T-helper 17 cell (primary cell): ENCODE measurements at regions not wholly inside any gene's neighbourhood (a gene's known extent, or its start where the extent isn't known, plus 50 kb on each side); places are given as distances from the start of the nearest gene placed in this dataset.
"Not testable (repeated sequence)": the region's sequence is repeated elsewhere in the genome, so short reads cannot be mapped to it uniquely, and the experiment has no call there.

Experiments
- ATAC-seq: fragments of 150-1000 bp; cut with Tn5 transposase; 2 replicates; pipeline ENCODE4 v1.10.0; 2021; ENCODE audit warnings: mild to moderate bottlenecking, moderate library complexity
- DNase-seq, 3 donors: peaks; one replicate each; pipeline versions ENCODE4 v3.0.0 to v3.0.0-alpha.2; 2020 to 2021
- H3K9me3 ChIP-seq: one replicate; pipeline ENCODE4 v1.7.0; 2013; ENCODE audit warnings: low read length, mild to moderate bottlenecking; ENCODE audit not compliant: control insufficient read depth, poor library complexity, severe bottlenecking
- H3K27ac Mint-ChIP-seq: one replicate; pipeline ENCODE4 v1.8.0; 2022; ENCODE audit warnings: mild to moderate bottlenecking, moderate library complexity, mixed read lengths
- H3K27me3 Mint-ChIP-seq: one replicate; pipeline ENCODE4 v1.8.0; 2022; ENCODE audit warnings: mixed read lengths
- H3K36me3 Mint-ChIP-seq: one replicate; pipeline ENCODE4 v1.8.0; 2022; ENCODE audit warnings: low read depth, mixed read lengths
- H3K4me1 Mint-ChIP-seq: one replicate; pipeline ENCODE4 v1.8.0; 2022; ENCODE audit warnings: mild to moderate bottlenecking, mixed read lengths
- H3K4me3 Mint-ChIP-seq: one replicate; pipeline ENCODE4 v1.8.0; 2022; ENCODE audit warnings: mild to moderate bottlenecking, moderate library complexity, mixed read lengths

DNA sequence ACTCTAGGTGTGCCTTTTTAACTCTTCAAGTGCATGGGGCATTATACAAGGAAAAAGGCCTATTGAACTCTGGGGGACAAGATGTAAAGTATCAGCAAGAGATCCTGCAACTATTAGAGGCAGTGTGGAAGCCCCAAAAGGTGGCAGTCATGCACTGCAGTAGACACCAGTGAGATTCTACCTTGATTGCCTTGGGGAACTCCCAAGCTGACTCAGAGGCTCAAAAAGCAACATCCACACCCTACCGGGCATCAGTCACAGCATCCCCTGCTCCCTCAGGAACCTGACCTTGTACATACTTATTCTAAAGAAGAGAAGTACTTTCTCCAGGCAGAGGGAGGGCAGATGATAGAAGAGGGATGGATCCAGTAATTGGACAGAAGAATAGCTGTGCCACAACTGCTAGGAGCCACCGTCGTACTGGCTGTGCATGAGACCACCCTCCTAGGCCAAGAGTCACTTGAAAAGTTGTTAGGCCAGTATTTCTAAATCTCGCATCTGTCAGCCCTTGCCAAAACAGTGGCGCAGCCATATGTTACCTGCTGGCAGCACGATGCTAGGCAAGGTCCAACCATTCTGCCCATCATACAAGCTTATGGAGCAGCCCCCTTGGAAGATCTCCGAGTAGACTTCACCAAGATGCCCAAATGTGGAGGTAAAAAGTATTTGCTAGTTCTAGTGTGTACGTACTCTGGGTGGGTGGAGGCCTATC is 523.1 kb upstream of the FRG2C start:
- no peak overlapping the region for H3K4me3 Mint-ChIP-seq
- no peak overlapping the region for H3K27ac Mint-ChIP-seq
- no peaks in the 10 kb centered on the region for H3K4me1 Mint-ChIP-seq
- DNase-seq (no peak), ATAC-seq (no peak)
- no peaks in the 10 kb centered on the region for H3K27me3 Mint-ChIP-seq
- no peaks in the 10 kb centered on the region for H3K36me3 Mint-ChIP-seq
- no peaks in the 10 kb centered on the region for H3K9me3 ChIP-seq

DNA sequence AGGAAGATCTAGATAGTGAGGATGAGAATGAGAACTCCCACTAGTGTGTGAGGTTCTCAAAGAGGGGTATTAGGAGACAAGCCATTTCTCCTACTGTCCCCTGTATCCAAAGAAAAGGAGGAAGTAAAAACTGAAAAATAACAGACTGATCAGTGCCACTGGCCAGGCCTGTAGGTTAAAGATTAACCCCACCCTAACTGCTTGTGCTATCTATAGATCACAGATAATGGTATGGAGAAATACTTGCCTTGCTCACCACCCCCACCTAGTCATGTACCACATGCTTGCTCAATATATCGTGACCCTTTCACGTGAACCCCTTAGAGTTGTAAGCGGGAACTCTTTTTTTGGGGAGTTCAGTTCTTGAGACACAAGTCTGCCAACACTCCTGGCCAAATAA is 519.7 kb upstream of the FRG2C start:
- Mint-ChIP-seq H3K36me3 (no peaks in the 10 kb centered on the region), H3K27ac (no peak overlapping the region), H3K4me3 (no peak overlapping the region), H3K27me3 (no peaks in the 10 kb centered on the region), H3K4me1 (no peaks in the 10 kb centered on the region)
- ATAC-seq (no peak), DNase-seq (no peak)
- H3K9me3 ChIP-seq = no peaks in the 10 kb centered on the region

- Mint-ChIP-seq H3K4me1 (no peaks in the 10 kb centered on the region), H3K27ac (no peak overlapping the region), H3K27me3 (peaks cover 6% of the 10 kb centered on the region), H3K4me3 (no peak overlapping the region), H3K36me3 (no peaks in the 10 kb centered on the region)
- H3K9me3 ChIP-seq = no peaks in the 10 kb centered on the region
- no peak for ATAC-seq
- no peak for DNase-seq
Observed at GRCh38 chr3:75171630-75172230, 492.4 kb upstream of the FRG2C start.

DNA sequence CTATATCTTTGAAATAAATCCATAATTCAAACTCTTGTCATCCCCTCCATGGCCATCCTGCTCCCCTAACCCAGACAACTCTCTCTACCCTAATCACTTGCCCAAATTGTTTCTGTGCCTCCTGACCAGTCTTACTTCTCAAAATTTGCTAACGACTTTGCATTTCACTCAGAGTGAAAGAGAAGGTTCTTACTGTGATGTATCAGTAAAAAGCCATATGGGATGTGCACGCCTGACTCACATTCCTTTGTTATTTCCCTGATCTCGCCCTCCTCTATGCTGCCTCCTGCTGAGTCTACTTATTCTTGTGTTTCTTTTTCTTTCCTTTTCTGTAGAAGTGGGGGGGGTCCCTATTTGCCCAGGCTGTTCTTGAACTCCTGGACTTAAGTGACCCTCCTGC is 487.2 kb upstream of the FRG2C start:
- no peaks in the 10 kb centered on the region for H3K4me1 Mint-ChIP-seq
- H3K9me3 ChIP-seq = no peaks in the 10 kb centered on the region
- no peak for DNase-seq

DNA sequence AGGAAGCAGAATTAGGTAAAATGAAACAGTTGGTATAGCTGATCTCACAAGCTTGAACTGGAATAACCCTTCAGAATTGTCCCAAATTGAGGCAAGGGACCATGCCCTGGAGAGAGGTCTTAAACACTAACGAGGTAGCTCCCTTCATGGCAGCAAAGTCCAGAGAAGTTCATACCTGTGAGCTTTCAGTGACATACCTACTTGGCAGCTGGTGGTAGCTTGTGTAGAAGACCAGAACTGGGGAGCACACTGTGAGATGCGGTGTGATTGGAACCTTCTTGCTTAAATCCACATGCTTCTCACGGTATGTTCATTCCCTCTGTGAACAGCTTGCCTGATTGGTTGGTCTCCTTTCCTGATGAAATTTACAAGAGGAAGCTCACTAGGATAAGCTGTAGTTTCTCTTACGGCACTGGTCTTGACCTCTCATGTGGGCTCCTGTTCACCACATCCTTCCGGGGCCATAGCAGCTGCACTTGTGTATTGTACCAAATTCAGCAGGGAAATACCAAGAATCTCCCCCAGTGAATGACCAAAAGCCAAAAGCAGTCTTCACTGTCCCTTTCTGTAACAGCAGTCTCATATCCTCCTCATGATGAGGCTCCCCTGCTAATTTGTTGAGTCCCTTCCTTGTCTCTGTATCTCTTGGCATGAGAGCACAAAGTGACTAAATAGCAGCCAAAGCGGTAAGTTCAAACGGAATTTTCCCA is 483.7 kb upstream of the FRG2C start:
- no peaks in the 10 kb centered on the region for H3K9me3 ChIP-seq
- Mint-ChIP-seq H3K4me3 (no peak overlapping the region), H3K4me1 (no peaks in the 10 kb centered on the region), H3K27ac (no peak overlapping the region), H3K27me3 (peaks cover under 1% of the 10 kb centered on the region), H3K36me3 (no peaks in the 10 kb centered on the region)
- ATAC-seq = no peak
- no peak for DNase-seq

More for the DNA sequence above, 487.2 kb upstream of the FRG2C start:
- Mint-ChIP-seq H3K4me3 (no peak overlapping the region), H3K36me3 (no peaks in the 10 kb centered on the region), H3K27me3 (peaks cover 6% of the 10 kb centered on the region), H3K27ac (no peak overlapping the region)
- ATAC-seq = no peak

DNA sequence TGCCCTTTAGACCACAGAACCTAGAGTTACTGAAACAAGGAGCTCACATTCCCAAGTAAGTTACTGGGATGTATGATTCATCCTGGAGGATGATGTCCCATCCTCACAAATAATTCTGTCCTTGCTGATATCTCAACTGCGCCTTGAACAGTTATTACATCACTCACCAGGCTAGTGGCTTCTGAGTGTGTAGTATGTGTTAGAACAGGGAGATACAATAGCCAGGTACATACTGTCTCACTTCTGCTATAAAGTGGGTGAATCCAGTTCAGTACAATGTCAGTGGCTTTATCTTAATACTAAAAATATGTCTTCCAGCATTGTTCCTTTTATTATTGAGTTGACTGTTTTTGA is 483.2 kb upstream of the FRG2C start:
- ATAC-seq (no peak), DNase-seq (no peak)
- no peaks in the 10 kb centered on the region for H3K36me3 Mint-ChIP-seq
- H3K27me3 Mint-ChIP-seq = peaks cover 6% of the 10 kb centered on the region
- no peaks in the 10 kb centered on the region for H3K4me1 Mint-ChIP-seq
- no peak overlapping the region for H3K4me3 Mint-ChIP-seq
- no peak overlapping the region for H3K27ac Mint-ChIP-seq
- H3K9me3 ChIP-seq = no peaks in the 10 kb centered on the region

GRCh38 chr3:75188962-75189361 is 475.2 kb upstream of the FRG2C start:
- H3K36me3 Mint-ChIP-seq = peaks cover 2% of the 10 kb centered on the region
- peaks cover 49% of the 10 kb centered on the region for H3K27me3 Mint-ChIP-seq
- no peak overlapping the region for H3K27ac Mint-ChIP-seq
- H3K9me3 ChIP-seq = no peaks in the 10 kb centered on the region
- peak overlapping the region; percentile 70 for H3K4me3 Mint-ChIP-seq
- DNase-seq = no peak
- no peak for ATAC-seq
- no peaks in the 10 kb centered on the region for H3K4me1 Mint-ChIP-seq

DNA sequence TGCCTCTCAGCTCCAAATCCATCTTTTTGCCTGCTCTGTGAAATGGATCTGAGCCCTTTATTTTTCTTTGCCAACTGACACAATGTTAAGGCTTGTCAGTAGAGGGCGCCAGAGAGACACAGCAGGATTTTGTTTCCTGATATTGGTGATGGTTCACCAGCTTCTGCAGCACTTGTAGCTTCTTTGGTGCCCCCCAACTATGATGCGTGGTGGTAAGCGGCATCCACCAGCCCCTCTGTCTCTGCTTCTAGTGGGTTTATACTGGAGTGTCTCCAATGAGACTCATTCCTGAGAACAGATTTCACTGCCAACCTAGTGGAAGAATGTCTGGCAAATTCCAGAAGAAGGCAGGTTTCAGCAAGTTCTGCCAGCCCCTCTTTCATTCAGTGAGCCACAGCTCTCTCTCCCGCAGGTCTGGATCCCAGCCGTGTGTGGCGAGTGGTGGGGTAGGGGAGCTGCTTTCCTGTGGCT is 471.9 kb upstream of the FRG2C start:
- no peaks in the 10 kb centered on the region for H3K4me1 Mint-ChIP-seq
- H3K36me3 Mint-ChIP-seq = peaks cover 2% of the 10 kb centered on the region
- H3K9me3 ChIP-seq = no peaks in the 10 kb centered on the region
- ATAC-seq (no peak), DNase-seq (peak; percentile 9 to 26 (median 14))
- no peak overlapping the region for H3K4me3 Mint-ChIP-seq
- H3K27ac Mint-ChIP-seq = no peak overlapping the region
- peaks cover 60% of the 10 kb centered on the region for H3K27me3 Mint-ChIP-seq

DNA sequence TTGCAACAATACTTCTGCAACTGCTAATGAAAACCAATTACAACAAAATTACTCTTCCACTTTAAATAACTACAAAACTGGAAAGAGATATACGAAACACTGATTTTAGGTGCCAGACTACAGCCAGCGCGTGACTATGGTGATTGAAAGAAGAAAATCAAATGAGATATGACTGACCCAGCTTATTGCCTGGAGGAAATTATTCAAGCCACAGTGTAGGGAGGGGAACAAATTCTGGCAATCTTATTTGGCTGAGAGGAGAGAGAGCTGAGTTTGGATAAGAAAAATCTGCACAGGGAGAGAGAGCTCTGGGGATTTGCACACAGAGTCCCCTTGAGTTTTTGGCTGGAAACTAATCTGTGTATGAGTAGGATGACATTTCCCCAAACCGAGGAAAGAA is 470.3 kb upstream of the FRG2C start:
- DNase-seq = no peak
- no peak overlapping the region for H3K27ac Mint-ChIP-seq
- no peaks in the 10 kb centered on the region for H3K9me3 ChIP-seq
- H3K4me1 Mint-ChIP-seq = no peaks in the 10 kb centered on the region
- no peak overlapping the region for H3K4me3 Mint-ChIP-seq
- peaks cover 2% of the 10 kb centered on the region for H3K36me3 Mint-ChIP-seq
- ATAC-seq = no peak
- H3K27me3 Mint-ChIP-seq = peaks cover 53% of the 10 kb centered on the region

- H3K27me3 Mint-ChIP-seq = peaks cover 10% of the 10 kb centered on the region
- ATAC-seq = peak; percentile 53
- not testable (repeated sequence) for H3K4me3 Mint-ChIP-seq, H3K36me3 Mint-ChIP-seq, H3K4me1 Mint-ChIP-seq, H3K9me3 ChIP-seq, H3K27ac Mint-ChIP-seq, DNase-seq
Observed at GRCh38 chr3:75214332-75214731, 449.8 kb upstream of the FRG2C start.

GRCh38 chr3:75218577-75218976 is 445.6 kb upstream of the FRG2C start:
- no peak for DNase-seq
- Mint-ChIP-seq H3K4me1 (no peaks in the 10 kb centered on the region), H3K36me3 (no peaks in the 10 kb centered on the region), H3K27ac (no peak overlapping the region), H3K4me3 (no peak overlapping the region), H3K27me3 (peaks cover 9% of the 10 kb centered on the region)
- no peak for ATAC-seq
- no peaks in the 10 kb centered on the region for H3K9me3 ChIP-seq

DNA sequence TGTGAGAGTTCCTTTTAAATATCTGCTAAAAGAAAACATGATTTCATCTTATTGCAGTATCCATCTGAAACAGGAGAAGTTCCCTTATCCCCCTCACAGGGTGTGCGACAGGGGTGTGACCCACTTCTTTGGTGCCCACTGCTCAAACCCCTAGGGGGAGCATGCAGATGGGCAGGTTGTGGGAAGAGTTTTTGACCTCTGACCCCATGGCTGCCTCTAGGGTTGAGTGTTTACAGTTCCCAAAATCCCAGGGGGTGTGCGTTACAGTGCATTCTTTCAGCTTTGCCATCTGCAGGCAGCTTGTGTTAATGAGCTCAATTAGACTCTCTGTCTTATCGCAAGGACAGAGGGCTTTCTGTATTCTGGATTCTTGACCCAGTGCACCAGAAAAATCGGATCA is 443.2 kb upstream of the FRG2C start:
- DNase-seq (no peak), ATAC-seq (no peak)
- no peaks in the 10 kb centered on the region for H3K36me3 Mint-ChIP-seq
- H3K27me3 Mint-ChIP-seq = peaks cover 10% of the 10 kb centered on the region
- H3K4me3 Mint-ChIP-seq = no peak overlapping the region
- no peaks in the 10 kb centered on the region for H3K9me3 ChIP-seq
- no peaks in the 10 kb centered on the region for H3K4me1 Mint-ChIP-seq
- no peak overlapping the region for H3K27ac Mint-ChIP-seq

DNA sequence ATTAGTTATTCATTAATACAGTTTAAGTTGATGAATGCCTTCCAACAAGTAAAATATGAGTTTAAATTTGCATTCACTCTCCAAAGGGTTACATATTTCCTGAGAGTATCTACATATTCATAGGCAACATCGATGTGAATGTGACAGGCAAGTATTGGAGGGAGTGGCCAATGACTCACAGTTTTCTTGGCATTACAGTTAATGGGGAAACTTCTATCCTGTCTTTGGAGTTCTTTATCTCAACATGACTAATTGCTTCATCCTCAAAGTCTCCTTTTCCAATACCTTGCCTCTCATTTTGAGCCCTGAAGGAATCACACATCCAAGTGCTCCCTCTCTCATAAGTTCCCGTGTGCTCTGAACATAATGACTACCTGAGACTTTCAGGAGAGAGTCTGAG is 439.7 kb upstream of the FRG2C start:
- H3K4me1 Mint-ChIP-seq = no peaks in the 10 kb centered on the region
- no peak overlapping the region for H3K4me3 Mint-ChIP-seq
- H3K27ac Mint-ChIP-seq = no peak overlapping the region
- DNase-seq (no peak), ATAC-seq (no peak)
- H3K9me3 ChIP-seq = no peaks in the 10 kb centered on the region
- H3K36me3 Mint-ChIP-seq = no peaks in the 10 kb centered on the region
- H3K27me3 Mint-ChIP-seq = peaks cover 14% of the 10 kb centered on the region

- Mint-ChIP-seq H3K27me3 (peaks cover 16% of the 10 kb centered on the region), H3K4me3 (no peak overlapping the region), H3K4me1 (no peaks in the 10 kb centered on the region)
Observed at GRCh38 chr3:75232216-75232615, 431.9 kb upstream of the FRG2C start.

More at GRCh38 chr3:75232216-75232615, 431.9 kb upstream of the FRG2C start:
- ATAC-seq (no peak), DNase-seq (no peak)
- H3K36me3 Mint-ChIP-seq = no peaks in the 10 kb centered on the region
- H3K27ac Mint-ChIP-seq = no peak overlapping the region
- H3K9me3 ChIP-seq = no peaks in the 10 kb centered on the region
